K562 (cell line): ENCODE measurements at regions not wholly inside any gene's neighbourhood (a gene's known extent, or its start where the extent isn't known, plus 50 kb on each side); places are given as distances from the start of the nearest gene placed in this dataset.

ENCODE experiments used
- ATAC-seq: fragments of 200-7000 bp; cut with Tn5 transposase; 3 replicates; pipeline ENCODE4 v1.9.1; 2020; ENCODE audit warnings: moderate library complexity
- BruUV-seq: library from RNA; stranded (reverse); fragments of 400-500 nt; replicated peaks from 2 replicates; lab custom pipeline; 2021; lab: Mats Ljungman, UMichigan
- CTCF ChIA-PET: fragments of 300-600 bp; formaldehyde crosslinking; extraction: SDS; loops from one replicate; lab custom pipeline; 2021; ENCODE audit warnings: low intra/inter-chr PET ratio; lab: Yijun Ruan, JAX
- POLR2A ChIA-PET: fragments of 300-600, 350-650 bp; sonication (Branson Sonifier 250); formaldehyde crosslinking; extraction: SDS; loops from one replicate; lab custom pipeline; 2021; ENCODE audit warnings: antibody characterized with exemption, inconsistent platforms; lab: Yijun Ruan, JAX
- DNase-seq, 4 experiments: peaks; one replicate each; pipeline versions ENCODE4 v3.0.0 to v3.0.0-alpha.2; 2011 to 2018; ENCODE audit warnings: low spot score in 3 of 4, mixed read lengths in 3 of 4; ENCODE audit errors: extremely low read depth in 1 of 4
- FAIRE-seq: peaks from 2 replicates; lab custom pipeline; 2011; peaks lifted over from hg19 to GRCh38; lab: Jason Lieb, UNC
- H2AFZ ChIP-seq: 2 replicates; pipeline ENCODE4 v1.6.0; 2011; ENCODE audit warnings: low read depth, low read length, control low read depth, inconsistent platforms
- H3K27ac ChIP-seq: fragments of 200-600 bp; 3 replicates; pipeline ENCODE4 v1.8.0; 2011; ENCODE audit warnings: low read depth, mild to moderate bottlenecking, control low read depth, inconsistent platforms, low read length, moderate library complexity, mixed read lengths; ENCODE audit errors: extremely low read depth
- H3K27me3 ChIP-seq, 2 experiments: fragments of 300-600 bp in 1 of 2; 2 replicates in 1 of 2; 3 replicates in 1 of 2; pipeline versions ENCODE4 v1.6.0 to v1.8.0; 2011; ENCODE audit warnings: inconsistent platforms in 2 of 2, low read length in 2 of 2, mild to moderate bottlenecking in 1 of 2, mixed read lengths in 1 of 2, moderate library complexity in 1 of 2; ENCODE audit not compliant: control insufficient read depth in 2 of 2, insufficient read depth in 2 of 2
- H3K36me3 ChIP-seq: fragments of 300-600 bp; 3 replicates; pipeline ENCODE4 v1.8.0; 2011; ENCODE audit warnings: mild to moderate bottlenecking, low read length, inconsistent platforms; ENCODE audit not compliant: control insufficient read depth, insufficient read depth
- H3K4me1 ChIP-seq, 2 experiments: fragments of 200-600 bp in 1 of 2; replicated peaks in 1 of 2; 2 replicates in 1 of 2; 3 replicates in 1 of 2; pipeline versions ENCODE4 v1.5.1 to v1.8.0; 2011; ENCODE audit warnings: inconsistent platforms in 2 of 2, low read length in 2 of 2, mild to moderate bottlenecking in 1 of 2, mixed read lengths in 1 of 2, moderate library complexity in 1 of 2; ENCODE audit not compliant: control insufficient read depth in 2 of 2, insufficient read depth in 2 of 2
- H3K4me2 ChIP-seq: 2 replicates; pipeline ENCODE4 v1.6.1; 2011; ENCODE audit warnings: low read length, control low read depth, inconsistent platforms, mixed read lengths; ENCODE audit not compliant: insufficient read depth
- H3K4me3 ChIP-seq: fragments of 200-600 bp; sonication (generic), shearing (Covaris generic); 2 replicates; pipeline ENCODE4 v1.5.1; 2016; ENCODE audit warnings: control low read depth, inconsistent platforms
- H3K79me2 ChIP-seq: fragments of 200-600 bp; 3 replicates; pipeline ENCODE4 v1.8.0; 2011; ENCODE audit warnings: low read length, inconsistent platforms; ENCODE audit not compliant: control insufficient read depth, insufficient read depth
- H3K9ac ChIP-seq, 2 experiments: 2 replicates each; pipeline versions ENCODE4 v1.6.0 to v1.6.1; 2011; ENCODE audit warnings: low read depth in 2 of 2, low read length in 2 of 2, control low read depth in 1 of 2, inconsistent platforms in 1 of 2, mild to moderate bottlenecking in 1 of 2, mixed read lengths in 1 of 2; ENCODE audit not compliant: insufficient read depth in 1 of 2
- H3K9me1 ChIP-seq: one replicate; pipeline ENCODE4 v1.6.0; 2011; ENCODE audit warnings: inconsistent platforms, mild to moderate bottlenecking, low read length, moderate library complexity; ENCODE audit not compliant: control insufficient read depth, insufficient read depth
- H3K9me3 ChIP-seq: replicated peaks from 2 replicates; pipeline ENCODE4 v1.5.1; 2011; ENCODE audit warnings: low read depth, low read length, inconsistent platforms; ENCODE audit not compliant: control insufficient read depth, insufficient read depth
- H4K20me1 ChIP-seq: replicated peaks from 2 replicates; pipeline ENCODE4 v1.6.1; 2011; ENCODE audit warnings: low read length, inconsistent platforms, mixed read lengths; ENCODE audit not compliant: control insufficient read depth, insufficient read depth
- LEF1 ChIP-seq: fragments of 450-650 bp; IDR thresholded peaks from 2 replicates; pipeline ENCODE4 v1.6.1; 2016; ENCODE audit warnings: mild to moderate bottlenecking
- PBX2 ChIP-seq, 2 experiments: IDR thresholded peaks in 1 of 2; conservative IDR thresholded peaks in 1 of 2; 2 replicates each; pipeline ENCODE4 v1.6.1; 2016; ENCODE audit warnings: low read depth in 2 of 2, mild to moderate bottlenecking in 1 of 2, missing compliant biosample characterization in 1 of 2, missing genetic modification characterization in 1 of 2, moderate library complexity in 1 of 2
- ZBTB40 ChIP-seq, 2 experiments: fragments of 450-650 bp in 1 of 2; sonication (generic) in 1 of 2; formaldehyde crosslinking in 1 of 2; IDR thresholded peaks; 2 replicates each; pipeline versions ENCODE4 v1.7.1 to v1.9.0; 2016 to 2022; ENCODE audit warnings: inconsistent platforms in 1 of 2, mild to moderate bottlenecking in 1 of 2, missing genetic modification reagents in 1 of 2
- WGBS: fragments of 100-300 bp; shearing (Covaris generic); methylation state at CpG from one replicate; pipeline ENCODE4 v1.1.6; 2016; ENCODE audit warnings: low coverage, mixed read lengths; ENCODE audit not compliant: insufficient coverage; ENCODE audit errors: missing lambda C conversion rate; 5-methylcytosine and 5-hydroxymethylcytosine counted together
- in situ Hi-C: fragments of 300-500 bp; cut with MboI; formaldehyde crosslinking; loops from 4 replicates; pipeline ENCODE4 v1.15.0; 2018; ENCODE audit warnings: inconsistent platforms, mixed read lengths
- intact Hi-C: fragments of 100-400 bp; cut with micrococcal nuclease; formaldehyde crosslinking; loops from 2 replicates; pipeline ENCODE4 v1.14.2; 2022
- TF ChIP-seq, protein P1 (sequence below), 2 experiments: IDR thresholded peaks; 2 replicates each; pipeline ENCODE4 v1.6.1; 2011; ENCODE audit warnings: borderline replicate concordance in 1 of 2, control low read depth in 1 of 2, low read depth in 1 of 2, low read length in 1 of 2, mild to moderate bottlenecking in 1 of 2, mixed read lengths in 1 of 2, moderate library complexity in 1 of 2; ENCODE audit not compliant: insufficient read depth in 1 of 2, insufficient read length in 1 of 2, poor library complexity in 1 of 2, severe bottlenecking in 1 of 2; ENCODE audit errors: extremely low read depth in 1 of 2

DNA sequence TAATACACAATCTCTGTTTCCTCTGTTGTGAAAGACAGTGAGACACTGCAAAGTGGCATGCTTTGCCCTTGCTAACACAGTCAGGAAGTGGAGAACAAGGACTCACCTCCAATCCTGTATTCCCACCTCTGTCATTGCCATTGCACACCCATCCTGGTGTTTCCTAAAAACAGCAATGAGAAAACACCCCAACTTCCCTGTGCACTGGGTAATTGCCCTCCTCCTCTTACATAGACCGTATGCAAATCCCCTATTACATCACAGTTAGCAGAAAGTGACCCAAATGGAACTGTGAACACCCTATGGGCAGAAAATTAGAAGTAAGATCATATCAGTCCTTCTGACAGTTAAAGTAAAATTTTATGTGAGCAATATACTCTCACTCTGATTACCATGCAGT lies 355.5 kb downstream of the BCL11B start (continued):
- TF ChIP-seq ZBTB40 (IDR thresholded peaks at IDR 0.05) (no peak), ZBTB40 (CRISPR knock-in tag; IDR thresholded peaks at IDR 0.05) (no peak)

DNA sequence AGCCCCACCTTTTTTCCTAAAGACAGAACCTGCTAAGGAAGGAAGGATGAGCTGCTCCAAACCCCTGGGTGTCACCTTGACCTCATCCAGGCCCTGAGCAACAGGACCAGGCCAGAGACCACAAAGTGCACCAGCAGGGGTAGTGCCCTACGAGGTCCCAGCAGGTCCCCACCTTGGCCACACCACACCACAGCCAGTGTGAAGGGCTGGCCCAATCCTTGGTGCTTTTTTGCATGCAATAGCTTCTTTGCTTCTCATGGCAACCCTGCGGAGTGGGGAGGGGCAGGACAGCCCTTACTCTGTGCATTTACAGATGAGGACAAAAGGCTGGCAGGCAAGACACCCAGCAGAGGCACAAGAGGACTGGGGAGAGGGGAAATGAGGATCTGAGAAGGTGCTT lies 352.6 kb downstream of the BCL11B start:
- Histone ChIP-seq H2AFZ (no peak overlapping the region), H3K9me3 (no peaks in the 10 kb centered on the region), H3K79me2 (no peaks in the 10 kb centered on the region), H3K4me1 (no peaks in the 10 kb centered on the region), H3K27me3 (no peaks in the 10 kb centered on the region), H3K36me3 (no peaks in the 10 kb centered on the region), H3K4me3 (no peak overlapping the region), H3K9me1 (no peaks in the 10 kb centered on the region), H3K9ac (no peak overlapping the region), H3K4me2 (no peak overlapping the region), H4K20me1 (no peaks in the 10 kb centered on the region), H3K27ac (no peak overlapping the region)
- POLR2A ChIA-PET, result no interaction called here
- ATAC-seq (no peak), FAIRE-seq (no peak), DNase-seq (no peak)
- WGBS, result 0% methylated on average over 1 of the region's 2 CpGs
- no TSS peak for BruUV-seq
- CTCF ChIA-PET, result no interaction called here
- in situ Hi-C loops, result no loop called here
- intact Hi-C loops, result no loop called here
- no peak for TF ChIP-seq PBX2 (CRISPR knock-in tag; IDR thresholded peaks at IDR 0.05; ENCODE audit: low read depth)
- no peak for TF ChIP-seq PBX2 (tag; conservative IDR thresholded peaks at IDR 0.05; ENCODE audit: low read depth)
- TF ChIP-seq, protein P1, sequence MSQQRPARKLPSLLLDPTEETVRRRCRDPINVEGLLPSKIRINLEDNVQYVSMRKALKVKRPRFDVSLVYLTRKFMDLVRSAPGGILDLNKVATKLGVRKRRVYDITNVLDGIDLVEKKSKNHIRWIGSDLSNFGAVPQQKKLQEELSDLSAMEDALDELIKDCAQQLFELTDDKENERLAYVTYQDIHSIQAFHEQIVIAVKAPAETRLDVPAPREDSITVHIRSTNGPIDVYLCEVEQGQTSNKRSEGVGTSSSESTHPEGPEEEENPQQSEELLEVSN (IDR thresholded peaks at IDR 0.05; ENCODE audit: borderline replicate concordance in 1 of 2, extremely low read depth in 1 of 2, insufficient read depth in 1 of 2, insufficient read length in 1 of 2, low read depth in 1 of 2, low read length in 1 of 2, poor library complexity in 1 of 2, severe bottlenecking in 1 of 2), result no peak
- no peak for TF ChIP-seq LEF1
